Ureter (tissue), 1 donor: ENCODE measurements at regions not wholly inside any gene's neighbourhood (a gene's known extent, or its start where the extent isn't known, plus 50 kb on each side); places are given as distances from the start of the nearest gene placed in this dataset.
"Not testable (repeated sequence)": the region's sequence is repeated elsewhere in the genome, so short reads cannot be mapped to it uniquely, and the experiment has no call there.

Experiments used
- DNase-seq: peaks from one replicate; pipeline ENCODE4 v3.0.0-alpha.2; 2020; ENCODE audit warnings: low spot score
- donor health status: DM: yes; HTN: yes; CAD: no.

- DNase-seq, result no peak
Observed at GRCh38 chr12:86590296-86590695, 334.1 kb upstream of the MGAT4C start.

GRCh38 chr12:86574143-86574542 is 318.0 kb upstream of the MGAT4C start:
- DNase-seq, result no peak

- no peak for DNase-seq
Observed at GRCh38 chr12:86572455-86572854, 316.3 kb upstream of the MGAT4C start.

GRCh38 chr12:86565038-86565437 is 308.8 kb upstream of the MGAT4C start:
- no peak for DNase-seq

- DNase-seq, result not testable (repeated sequence)
Observed at GRCh38 chr12:86555491-86555890, 299.3 kb upstream of the MGAT4C start.

- DNase-seq, result no peak
Observed at GRCh38 chr12:86551146-86551571, 295.0 kb upstream of the MGAT4C start.

- no peak for DNase-seq
Observed at GRCh38 chr12:86550218-86551145, 294.3 kb upstream of the MGAT4C start.

- DNase-seq, result no peak
Observed at GRCh38 chr12:86543716-86544115, 287.5 kb upstream of the MGAT4C start.

- DNase-seq, result no peak
Observed at GRCh38 chr12:86530996-86531655, 274.9 kb upstream of the MGAT4C start.

GRCh38 chr12:86526060-86526595 is 269.9 kb upstream of the MGAT4C start:
- DNase-seq, result no peak

- no peak for DNase-seq
Observed at GRCh38 chr12:86523844-86524243, 267.7 kb upstream of the MGAT4C start.

- no peak for DNase-seq
Observed at GRCh38 chr12:86521870-86522269, 265.7 kb upstream of the MGAT4C start.

- DNase-seq, result no peak
Observed at GRCh38 chr12:86513226-86513625, 257.0 kb upstream of the MGAT4C start.

GRCh38 chr12:86496595-86496994 is 240.4 kb upstream of the MGAT4C start:
- no peak for DNase-seq

- no peak for DNase-seq
Observed at GRCh38 chr12:86484473-86484872, 228.3 kb upstream of the MGAT4C start.

GRCh38 chr12:86473231-86473630 is 217.0 kb upstream of the MGAT4C start:
- no peak for DNase-seq

GRCh38 chr12:86456776-86457175 is 200.6 kb upstream of the MGAT4C start:
- no peak for DNase-seq

GRCh38 chr12:86456241-86456640 is 200.1 kb upstream of the MGAT4C start:
- DNase-seq, result no peak

- DNase-seq, result no peak
Observed at GRCh38 chr12:86445356-86445755, 189.2 kb upstream of the MGAT4C start.

- DNase-seq, result no peak
Observed at GRCh38 chr12:86435053-86435452, 178.9 kb upstream of the MGAT4C start.

- no peak for DNase-seq
Observed at GRCh38 chr12:86429824-86430223, 173.6 kb upstream of the MGAT4C start.

- no peak for DNase-seq
Observed at GRCh38 chr12:86421333-86421732, 165.1 kb upstream of the MGAT4C start.

- DNase-seq, result no peak
Observed at GRCh38 chr12:86414201-86414600, 158.0 kb upstream of the MGAT4C start.
